ENCODE measurements at regions not wholly inside any gene's neighbourhood (a gene's known extent, or its start where the extent isn't known, plus 50 kb on each side); places are given as distances from the start of the nearest gene placed in this dataset.

GRCh38 chr7:138276891-138277290, 183.2 kb upstream of the TRIM24 start:
- no peak overlapping the region for H3K4me3 ChIP-seq (ENCODE audit: low read length, poor library complexity, severe bottlenecking)
- H3K36me3 ChIP-seq (ENCODE audit: insufficient read depth, low read length) = no peaks in the 10 kb centered on the region
- H3K9ac ChIP-seq (ENCODE audit: low read depth, low read length, poor library complexity, severe bottlenecking) = no peak overlapping the region
- no peaks in the 10 kb centered on the region for H3F3A ChIP-seq (ENCODE audit: low read depth)
- H2AFZ ChIP-seq (ENCODE audit: low read length) = no peak overlapping the region
- no peak for TF ChIP-seq EZH2phosphoT487 (IDR thresholded peaks at IDR 0.05; ENCODE audit: borderline replicate concordance)
- TF ChIP-seq CTCF (conservative IDR thresholded peaks at IDR 0.05; ENCODE audit: low read length) = no peak
- H3K4me1 ChIP-seq (ENCODE audit: insufficient read depth, low read length, poor library complexity, severe bottlenecking) = no peaks in the 10 kb centered on the region
- H4K20me1 ChIP-seq (ENCODE audit: insufficient read depth, low read length, poor library complexity, severe bottlenecking) = no peaks in the 10 kb centered on the region
- no peaks in the 10 kb centered on the region for H3K79me2 ChIP-seq (ENCODE audit: insufficient read depth, low read length)
- no peak overlapping the region for H3K4me2 ChIP-seq (ENCODE audit: low read depth, low read length, poor library complexity, severe bottlenecking)
- no peaks in the 10 kb centered on the region for H3K27me3 ChIP-seq (ENCODE audit: insufficient read depth, low read length, poor library complexity, severe bottlenecking)
- 0 out of 2 replicates have a peak, but pooled peaks cover 3% of the 10 kb centered on the region for H3K9me3 ChIP-seq (ENCODE audit: insufficient read depth, low read depth, low read length)
- no peaks in the 10 kb centered on the region for H3K9me2 ChIP-seq (replicated peaks; ENCODE audit: low read depth, low read length)

- H3K36me3 ChIP-seq (ENCODE audit: insufficient read depth, low read length) = no peaks in the 10 kb centered on the region
- no peak overlapping the region for H2AFZ ChIP-seq (ENCODE audit: low read length)
- H4K20me1 ChIP-seq (ENCODE audit: insufficient read depth, low read length, poor library complexity, severe bottlenecking) = no peaks in the 10 kb centered on the region
- H3K9me2 ChIP-seq (replicated peaks; ENCODE audit: low read depth, low read length) = no peaks in the 10 kb centered on the region
- no peaks in the 10 kb centered on the region for H3F3A ChIP-seq (ENCODE audit: low read depth)
- no peaks in the 10 kb centered on the region for H3K27me3 ChIP-seq (ENCODE audit: insufficient read depth, low read length, poor library complexity, severe bottlenecking)
- no peak overlapping the region for H3K4me3 ChIP-seq (ENCODE audit: low read length, poor library complexity, severe bottlenecking)
- no peaks in the 10 kb centered on the region for H3K79me2 ChIP-seq (ENCODE audit: insufficient read depth, low read length)
- 0 out of 2 replicates have a peak, but pooled peaks cover 3% of the 10 kb centered on the region for H3K9me3 ChIP-seq (ENCODE audit: insufficient read depth, low read depth, low read length)
- no peak for TF ChIP-seq EZH2phosphoT487 (IDR thresholded peaks at IDR 0.05; ENCODE audit: borderline replicate concordance)
- no peak overlapping the region for H3K4me2 ChIP-seq (ENCODE audit: low read depth, low read length, poor library complexity, severe bottlenecking)
- no peak overlapping the region for H3K9ac ChIP-seq (ENCODE audit: low read depth, low read length, poor library complexity, severe bottlenecking)
- H3K4me1 ChIP-seq (ENCODE audit: insufficient read depth, low read length, poor library complexity, severe bottlenecking) = no peaks in the 10 kb centered on the region
Measured at GRCh38 chr7:138278601-138279000, 181.5 kb upstream of the TRIM24 start.

GRCh38 chr7:138282997-138283396, 177.1 kb upstream of the TRIM24 start:
- Histone ChIP-seq H3K79me2 (ENCODE audit: insufficient read depth, low read length) (no peaks in the 10 kb centered on the region), H3K4me3 (ENCODE audit: low read length, poor library complexity, severe bottlenecking) (no peak overlapping the region), H3F3A (ENCODE audit: low read depth) (no peaks in the 10 kb centered on the region), H3K36me3 (ENCODE audit: insufficient read depth, low read length) (no peaks in the 10 kb centered on the region), H2AFZ (ENCODE audit: low read length) (no peak overlapping the region), H3K9ac (ENCODE audit: low read depth, low read length, poor library complexity, severe bottlenecking) (no peak overlapping the region), H3K9me2 (replicated peaks; ENCODE audit: low read depth, low read length) (no peaks in the 10 kb centered on the region), H3K4me2 (ENCODE audit: low read depth, low read length, poor library complexity, severe bottlenecking) (no peak overlapping the region), H3K9me3 (ENCODE audit: insufficient read depth, low read depth, low read length) (no peaks in the 10 kb centered on the region), H4K20me1 (ENCODE audit: insufficient read depth, low read length, poor library complexity, severe bottlenecking) (no peaks in the 10 kb centered on the region), H3K27me3 (ENCODE audit: insufficient read depth, low read length, poor library complexity, severe bottlenecking) (no peaks in the 10 kb centered on the region), H3K4me1 (ENCODE audit: insufficient read depth, low read length, poor library complexity, severe bottlenecking) (no peaks in the 10 kb centered on the region)
- TF ChIP-seq CTCF (conservative IDR thresholded peaks at IDR 0.05; ENCODE audit: low read length) = no peak
- TF ChIP-seq EZH2phosphoT487 (IDR thresholded peaks at IDR 0.05; ENCODE audit: borderline replicate concordance) = no peak

- no peaks in the 10 kb centered on the region for H4K20me1 ChIP-seq (ENCODE audit: insufficient read depth, low read length, poor library complexity, severe bottlenecking)
- H3K4me3 ChIP-seq (ENCODE audit: low read length, poor library complexity, severe bottlenecking) = no peak overlapping the region
- no peak overlapping the region for H2AFZ ChIP-seq (ENCODE audit: low read length)
- no peaks in the 10 kb centered on the region for H3K27me3 ChIP-seq (ENCODE audit: insufficient read depth, low read length, poor library complexity, severe bottlenecking)
- no peaks in the 10 kb centered on the region for H3K79me2 ChIP-seq (ENCODE audit: insufficient read depth, low read length)
- H3K4me1 ChIP-seq (ENCODE audit: insufficient read depth, low read length, poor library complexity, severe bottlenecking) = no peaks in the 10 kb centered on the region
- no peaks in the 10 kb centered on the region for H3K36me3 ChIP-seq (ENCODE audit: insufficient read depth, low read length)
- H3F3A ChIP-seq (ENCODE audit: low read depth) = no peaks in the 10 kb centered on the region
- no peaks in the 10 kb centered on the region for H3K9me2 ChIP-seq (replicated peaks; ENCODE audit: low read depth, low read length)
- no peak overlapping the region for H3K9ac ChIP-seq (ENCODE audit: low read depth, low read length, poor library complexity, severe bottlenecking)
- H3K4me2 ChIP-seq (ENCODE audit: low read depth, low read length, poor library complexity, severe bottlenecking) = no peak overlapping the region
- TF ChIP-seq EZH2phosphoT487 (IDR thresholded peaks at IDR 0.05; ENCODE audit: borderline replicate concordance) = no peak
- TF ChIP-seq CTCF (conservative IDR thresholded peaks at IDR 0.05; ENCODE audit: low read length) = no peak
- no peaks in the 10 kb centered on the region for H3K9me3 ChIP-seq (ENCODE audit: insufficient read depth, low read depth, low read length)
Measured at GRCh38 chr7:138285129-138285528, 174.9 kb upstream of the TRIM24 start.
